ENCODE measurements at regions not wholly inside any gene's neighbourhood (a gene's known extent, or its start where the extent isn't known, plus 50 kb on each side); places are given as distances from the start of the nearest gene placed in this dataset.
A peak's percentile ranks its signal among the peaks of the same experiment; 100 is the strongest.

DNA sequence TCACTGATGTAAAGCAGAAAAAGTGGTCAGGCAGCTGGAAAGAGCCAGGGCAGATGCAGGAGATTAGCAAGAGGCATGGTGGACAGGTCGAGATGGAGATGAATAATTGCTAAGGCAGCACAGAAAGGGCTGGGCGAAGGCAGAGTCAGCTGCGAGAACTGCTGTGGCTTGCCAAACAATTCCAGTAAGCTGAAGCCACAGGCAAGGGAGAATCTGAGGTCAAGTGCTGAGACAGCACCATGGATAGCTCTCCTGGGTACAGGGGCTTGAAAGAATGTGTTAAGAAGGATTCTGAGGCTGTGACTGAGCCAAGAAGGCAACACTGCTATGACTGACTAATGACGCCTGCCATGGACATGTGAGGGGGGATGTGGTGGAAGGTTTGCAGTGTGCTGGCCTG, 220.8 kb upstream of the FOXA2 start:
- Histone ChIP-seq H3K27ac (peak overlapping the region in 1 of 10 donors; percentile 21), H3K4me3 (no peak overlapping the region), H3K27me3 (peaks cover 0 to 12% (median 0%) of the 10 kb centered on the region in 7 donors), H3K36me3 (no peaks in the 10 kb centered on the region), H3K4me1 (peaks cover 0 to 32% (median 0%) of the 10 kb centered on the region in 9 donors), H3K9me3 (no peaks in the 10 kb centered on the region)
- peak in 1 of 2 donors; percentile 54 for DNase-seq
- TF ChIP-seq, protein P1, sequence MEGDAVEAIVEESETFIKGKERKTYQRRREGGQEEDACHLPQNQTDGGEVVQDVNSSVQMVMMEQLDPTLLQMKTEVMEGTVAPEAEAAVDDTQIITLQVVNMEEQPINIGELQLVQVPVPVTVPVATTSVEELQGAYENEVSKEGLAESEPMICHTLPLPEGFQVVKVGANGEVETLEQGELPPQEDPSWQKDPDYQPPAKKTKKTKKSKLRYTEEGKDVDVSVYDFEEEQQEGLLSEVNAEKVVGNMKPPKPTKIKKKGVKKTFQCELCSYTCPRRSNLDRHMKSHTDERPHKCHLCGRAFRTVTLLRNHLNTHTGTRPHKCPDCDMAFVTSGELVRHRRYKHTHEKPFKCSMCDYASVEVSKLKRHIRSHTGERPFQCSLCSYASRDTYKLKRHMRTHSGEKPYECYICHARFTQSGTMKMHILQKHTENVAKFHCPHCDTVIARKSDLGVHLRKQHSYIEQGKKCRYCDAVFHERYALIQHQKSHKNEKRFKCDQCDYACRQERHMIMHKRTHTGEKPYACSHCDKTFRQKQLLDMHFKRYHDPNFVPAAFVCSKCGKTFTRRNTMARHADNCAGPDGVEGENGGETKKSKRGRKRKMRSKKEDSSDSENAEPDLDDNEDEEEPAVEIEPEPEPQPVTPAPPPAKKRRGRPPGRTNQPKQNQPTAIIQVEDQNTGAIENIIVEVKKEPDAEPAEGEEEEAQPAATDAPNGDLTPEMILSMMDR (IDR thresholded peaks at IDR 0.05) = no peak
- intact Hi-C loops (cut with DNase I) = loop anchor here in 1 of 10 donors (10.0 kb wide), 1 partner anchor 60 kb away; no protein-coding TSS in a partner anchor
- ATAC-seq = peak; percentile 61 to 86 (median 71)
- 41 to 66% methylated on average over 4 of the region's 4 CpGs for WGBS, 2 donors

DNA sequence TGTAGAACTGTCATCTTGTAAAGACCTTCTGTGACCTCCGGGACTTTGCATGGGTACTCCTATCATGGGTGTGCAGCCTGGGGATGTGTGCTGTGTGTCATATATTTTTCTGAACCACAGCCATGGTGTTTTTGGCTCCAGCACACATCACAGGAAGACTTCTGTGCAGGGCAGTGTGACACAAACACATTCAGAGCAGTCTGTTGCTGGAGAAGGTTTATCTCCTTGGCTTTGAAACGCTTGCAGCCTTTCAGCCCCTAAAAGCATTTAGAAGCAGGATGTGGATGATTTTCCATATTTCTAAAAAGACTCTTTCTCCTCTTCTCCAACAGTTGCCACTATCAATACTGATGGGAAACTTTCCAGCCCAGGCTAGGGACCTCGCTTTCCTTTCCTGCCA, 221.6 kb upstream of the FOXA2 start:
- H3K4me1 ChIP-seq = peaks cover 0 to 34% (median 0%) of the 10 kb centered on the region in 9 donors
- TF ChIP-seq, protein P1 (IDR thresholded peaks at IDR 0.05) = no peak
- ATAC-seq (peak in 4 of 8 donors; percentile 21 to 60 (median 40)), DNase-seq (no peak)
- no peaks in the 10 kb centered on the region for H3K36me3 ChIP-seq
- no peak overlapping the region for H3K4me3 ChIP-seq
- H3K27me3 ChIP-seq = peaks cover 0 to 12% (median 0%) of the 10 kb centered on the region in 7 donors
- H3K27ac ChIP-seq = no peak overlapping the region
- whole genome bisulfite sequencing, 2 donors = 58 to 70% methylated on average over 3 of the region's 3 CpGs
- intact Hi-C loops (cut with DNase I) = loop anchor here in 1 of 10 donors (10.0 kb wide), 1 partner anchor 61 kb away; no protein-coding TSS in a partner anchor
- H3K9me3 ChIP-seq = no peaks in the 10 kb centered on the region

DNA sequence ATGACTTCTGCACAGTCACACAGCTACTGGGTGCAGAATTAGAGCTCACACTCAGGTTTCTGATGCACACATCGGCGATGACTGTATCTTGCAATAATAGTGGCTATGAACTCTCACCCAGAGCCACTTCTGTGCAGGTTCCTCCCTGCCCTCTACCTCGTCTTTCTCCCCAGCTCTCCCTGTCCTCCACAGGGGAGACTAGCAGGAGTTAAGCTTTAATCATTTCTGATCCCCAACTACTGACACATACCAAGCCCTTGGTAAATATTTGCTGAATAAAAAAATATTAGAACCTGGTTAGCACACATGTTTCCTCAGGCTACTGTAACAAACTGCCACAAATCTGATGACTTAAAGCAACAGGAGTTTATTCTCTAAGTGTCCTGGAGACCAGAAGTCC, 222.7 kb upstream of the FOXA2 start:
- WGBS, 2 donors = 77 to 83% methylated on average over 3 of the region's 3 CpGs
- peaks cover 0 to 10% (median 0%) of the 10 kb centered on the region in 7 donors for H3K27me3 ChIP-seq
- TF ChIP-seq, protein P1 (IDR thresholded peaks at IDR 0.05) = no peak
- peak in 1 of 8 donors; percentile 39 for ATAC-seq
- no peaks in the 10 kb centered on the region for H3K9me3 ChIP-seq
- H3K36me3 ChIP-seq = no peaks in the 10 kb centered on the region
- H3K4me3 ChIP-seq = no peak overlapping the region
- no peak for DNase-seq
- intact Hi-C loops (cut with DNase I) = loop anchor here in 1 of 10 donors (10.0 kb wide), 1 partner anchor 62 kb away; no protein-coding TSS in a partner anchor
- no peak overlapping the region for H3K27ac ChIP-seq
- peaks cover 0 to 23% (median 0%) of the 10 kb centered on the region in 9 donors for H3K4me1 ChIP-seq

DNA sequence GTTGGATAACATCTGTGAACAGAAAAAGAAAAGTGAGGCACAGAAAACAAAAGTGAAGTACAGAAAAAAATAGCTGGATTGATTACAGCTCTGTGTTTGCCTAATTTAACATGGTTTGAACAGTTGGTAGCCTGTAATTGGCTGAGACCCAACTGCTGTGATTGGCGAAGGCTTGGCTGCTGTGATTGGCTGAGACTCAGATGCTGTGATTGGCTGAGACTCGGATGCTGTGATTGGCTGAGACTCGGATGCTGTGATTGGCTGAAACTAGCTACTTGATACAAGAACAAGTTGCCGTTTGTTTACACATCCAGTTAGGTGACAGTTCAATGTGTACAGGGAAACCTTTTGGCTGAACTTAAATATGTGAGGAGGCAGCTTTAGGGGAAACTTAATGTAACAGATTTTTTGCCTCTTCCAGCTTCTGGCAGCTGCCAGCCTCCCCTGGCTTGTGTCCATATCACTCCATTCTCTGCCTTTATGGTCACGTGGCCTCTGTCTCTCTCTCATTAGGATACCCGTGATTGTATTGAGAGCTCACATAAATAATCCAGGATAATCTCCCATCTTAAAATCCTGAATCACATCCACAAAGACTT, 223.4 kb upstream of the FOXA2 start:
- Histone ChIP-seq H3K9me3 (no peaks in the 10 kb centered on the region), H3K27me3 (peaks cover 0 to 3% (median 0%) of the 10 kb centered on the region in 7 donors), H3K36me3 (no peaks in the 10 kb centered on the region), H3K4me1 (peaks cover 0 to 22% (median 0%) of the 10 kb centered on the region in 9 donors), H3K27ac (no peak overlapping the region), H3K4me3 (no peak overlapping the region)
- WGBS, 2 donors = 72 to 73% methylated on average over 6 of the region's 6 CpGs
- intact Hi-C loops (cut with DNase I) = loop anchor here in 1 of 10 donors (10.0 kb wide), 1 partner anchor 63 kb away; no protein-coding TSS in a partner anchor
- ATAC-seq = no peak
- DNase-seq = no peak
- TF ChIP-seq, protein P1 (IDR thresholded peaks at IDR 0.05) = no peak
